Ovary (tissue), 3 donors: ENCODE measurements at regions not wholly inside any gene's neighbourhood (a gene's known extent, or its start where the extent isn't known, plus 50 kb on each side); places are given as distances from the start of the nearest gene placed in this dataset.

Source experiments
- EP300 ChIP-seq: sonication (generic); formaldehyde crosslinking; IDR thresholded peaks from one replicate; pipeline ENCODE4 v1.6.1; 2017; ENCODE audit warnings: antibody characterized with exemption
- TF ChIP-seq, protein P1 (sequence below), 3 donors: fragments of 450-650 bp in 2 of 3; fragments of 200-600 bp in 1 of 3; IDR thresholded peaks; one replicate each; pipeline versions ENCODE4 v1.5.1 to v1.8.0; 2016 to 2022; ENCODE audit warnings: antibody characterized with exemption in 3 of 3, mild to moderate bottlenecking in 1 of 3
- donor health status: DM: no; HTN: no; CAD: no.

DNA sequence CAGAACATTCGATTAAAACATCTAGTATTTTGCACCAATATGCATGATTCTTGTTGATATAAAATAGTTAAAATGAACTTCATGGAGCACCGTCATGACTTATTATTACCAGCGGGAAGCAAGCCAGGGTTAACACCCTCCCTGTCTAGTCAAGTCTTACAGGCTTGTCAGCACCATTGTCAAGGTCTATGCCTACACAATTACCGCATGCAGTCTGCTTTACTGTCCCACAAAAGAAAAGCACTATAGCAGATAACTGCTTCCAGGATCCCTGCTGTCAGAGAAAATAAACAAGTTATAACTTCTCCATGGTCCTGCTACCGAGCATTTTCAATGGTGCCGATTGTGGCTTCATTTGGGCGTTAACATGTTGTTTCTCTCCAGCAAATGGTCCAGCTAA, 968.0 kb upstream of the FAM98A start:
- TF ChIP-seq, protein P1, sequence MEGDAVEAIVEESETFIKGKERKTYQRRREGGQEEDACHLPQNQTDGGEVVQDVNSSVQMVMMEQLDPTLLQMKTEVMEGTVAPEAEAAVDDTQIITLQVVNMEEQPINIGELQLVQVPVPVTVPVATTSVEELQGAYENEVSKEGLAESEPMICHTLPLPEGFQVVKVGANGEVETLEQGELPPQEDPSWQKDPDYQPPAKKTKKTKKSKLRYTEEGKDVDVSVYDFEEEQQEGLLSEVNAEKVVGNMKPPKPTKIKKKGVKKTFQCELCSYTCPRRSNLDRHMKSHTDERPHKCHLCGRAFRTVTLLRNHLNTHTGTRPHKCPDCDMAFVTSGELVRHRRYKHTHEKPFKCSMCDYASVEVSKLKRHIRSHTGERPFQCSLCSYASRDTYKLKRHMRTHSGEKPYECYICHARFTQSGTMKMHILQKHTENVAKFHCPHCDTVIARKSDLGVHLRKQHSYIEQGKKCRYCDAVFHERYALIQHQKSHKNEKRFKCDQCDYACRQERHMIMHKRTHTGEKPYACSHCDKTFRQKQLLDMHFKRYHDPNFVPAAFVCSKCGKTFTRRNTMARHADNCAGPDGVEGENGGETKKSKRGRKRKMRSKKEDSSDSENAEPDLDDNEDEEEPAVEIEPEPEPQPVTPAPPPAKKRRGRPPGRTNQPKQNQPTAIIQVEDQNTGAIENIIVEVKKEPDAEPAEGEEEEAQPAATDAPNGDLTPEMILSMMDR (IDR thresholded peaks at IDR 0.05) = no peak
- TF ChIP-seq EP300 = no peak
